ENCODE measurements at regions not wholly inside any gene's neighbourhood (a gene's known extent, or its start where the extent isn't known, plus 50 kb on each side); places are given as distances from the start of the nearest gene placed in this dataset.

DNA sequence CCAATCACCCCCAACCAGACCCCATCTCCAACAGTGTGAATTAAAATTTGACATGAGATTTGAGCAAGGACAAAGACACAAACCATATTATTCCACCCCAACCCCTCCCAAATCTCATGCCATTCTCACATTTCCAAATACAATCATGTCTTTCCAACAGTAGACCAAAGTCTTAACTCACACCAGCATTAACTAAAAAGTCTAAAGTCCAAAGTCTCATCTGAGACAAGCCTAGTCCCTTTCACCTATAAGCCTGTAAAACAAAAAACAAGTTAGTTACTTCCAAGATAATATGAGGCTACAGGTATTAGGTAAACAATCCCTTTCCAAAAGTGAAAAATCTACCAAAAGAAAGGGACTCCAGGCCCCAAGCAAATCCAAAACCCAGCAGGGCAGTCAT is 140.6 kb upstream of the NR4A3 start:
- no peaks in the 10 kb centered on the region for H3F3A ChIP-seq (ENCODE audit: low read length, unreplicated experiment)
- no peaks in the 10 kb centered on the region for H3K79me2 ChIP-seq (ENCODE audit: low read length)
- ATAC-seq, result no peak
- no peaks in the 10 kb centered on the region for H3K9me2 ChIP-seq (replicated peaks; ENCODE audit: low read length)
- no peaks in the 10 kb centered on the region for H4K20me1 ChIP-seq (ENCODE audit: low read length)
- TF ChIP-seq, protein P1, sequence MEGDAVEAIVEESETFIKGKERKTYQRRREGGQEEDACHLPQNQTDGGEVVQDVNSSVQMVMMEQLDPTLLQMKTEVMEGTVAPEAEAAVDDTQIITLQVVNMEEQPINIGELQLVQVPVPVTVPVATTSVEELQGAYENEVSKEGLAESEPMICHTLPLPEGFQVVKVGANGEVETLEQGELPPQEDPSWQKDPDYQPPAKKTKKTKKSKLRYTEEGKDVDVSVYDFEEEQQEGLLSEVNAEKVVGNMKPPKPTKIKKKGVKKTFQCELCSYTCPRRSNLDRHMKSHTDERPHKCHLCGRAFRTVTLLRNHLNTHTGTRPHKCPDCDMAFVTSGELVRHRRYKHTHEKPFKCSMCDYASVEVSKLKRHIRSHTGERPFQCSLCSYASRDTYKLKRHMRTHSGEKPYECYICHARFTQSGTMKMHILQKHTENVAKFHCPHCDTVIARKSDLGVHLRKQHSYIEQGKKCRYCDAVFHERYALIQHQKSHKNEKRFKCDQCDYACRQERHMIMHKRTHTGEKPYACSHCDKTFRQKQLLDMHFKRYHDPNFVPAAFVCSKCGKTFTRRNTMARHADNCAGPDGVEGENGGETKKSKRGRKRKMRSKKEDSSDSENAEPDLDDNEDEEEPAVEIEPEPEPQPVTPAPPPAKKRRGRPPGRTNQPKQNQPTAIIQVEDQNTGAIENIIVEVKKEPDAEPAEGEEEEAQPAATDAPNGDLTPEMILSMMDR (conservative IDR thresholded peaks at IDR 0.05; ENCODE audit: low read depth, low read length), result no peak
- TF ChIP-seq EZH2 (IDR thresholded peaks at IDR 0.05; ENCODE audit: low read length, unreplicated experiment), result no peak
- no peak for TF ChIP-seq EZH2phosphoT487 (IDR thresholded peaks at IDR 0.05; ENCODE audit: borderline replicate concordance, low read length)
- no peak overlapping the region for H2AFZ ChIP-seq (ENCODE audit: low read length)
- no peaks in the 10 kb centered on the region for H3K27me3 ChIP-seq (ENCODE audit: low read length)
- POLR2A ChIA-PET (ENCODE audit: unreplicated experiment), result no interaction called here
- CTCF ChIA-PET, result no interaction called here
- H3K36me3 ChIP-seq (ENCODE audit: low read depth, low read length), result no peaks in the 10 kb centered on the region
- H3K4me3 ChIP-seq (ENCODE audit: low read length), result no peak overlapping the region
- DNase-seq, result no peak
- BruUV-seq (replicated peaks), result no TSS peak
- H3K4me1 ChIP-seq (ENCODE audit: insufficient read depth, low read length), result no peaks in the 10 kb centered on the region
- no peak overlapping the region for H3K27ac ChIP-seq (ENCODE audit: low read length)
- intact Hi-C loops (cut with micrococcal nuclease), result no loop called here
- no peak overlapping the region for H3K4me2 ChIP-seq (ENCODE audit: low read length)
- H3K9ac ChIP-seq (ENCODE audit: low read length), result no peak overlapping the region
- no peaks in the 10 kb centered on the region for H3K9me3 ChIP-seq (ENCODE audit: low read length)

DNA sequence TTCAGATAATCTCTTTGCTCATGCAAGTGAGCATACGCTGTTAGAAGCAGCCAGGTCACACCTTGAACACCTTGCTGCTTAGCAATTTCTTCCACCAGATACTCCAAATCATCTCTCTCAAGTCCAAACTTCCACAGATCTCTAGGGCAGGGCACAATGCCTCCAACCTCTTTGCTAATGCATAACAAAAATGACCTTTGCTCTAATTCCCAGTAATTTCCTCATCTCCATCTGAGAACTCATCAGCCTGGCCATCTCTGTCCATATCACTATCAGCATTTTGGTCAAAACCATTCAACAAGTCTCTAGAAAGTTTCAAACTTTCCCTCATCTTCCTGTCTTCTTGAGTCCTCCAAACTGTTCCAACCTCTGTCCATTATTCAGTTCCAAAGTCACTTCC is 139.3 kb upstream of the NR4A3 start:
- Histone ChIP-seq H3K79me2 (ENCODE audit: low read length) (no peaks in the 10 kb centered on the region), H3K27ac (ENCODE audit: low read length) (no peak overlapping the region), H3K4me1 (ENCODE audit: insufficient read depth, low read length) (no peaks in the 10 kb centered on the region), H4K20me1 (ENCODE audit: low read length) (no peaks in the 10 kb centered on the region), H3K9me2 (replicated peaks; ENCODE audit: low read length) (no peaks in the 10 kb centered on the region), H3K4me3 (ENCODE audit: low read length) (no peak overlapping the region), H3K9ac (ENCODE audit: low read length) (no peak overlapping the region), H3K4me2 (ENCODE audit: low read length) (no peak overlapping the region), H2AFZ (ENCODE audit: low read length) (no peak overlapping the region), H3K36me3 (ENCODE audit: low read depth, low read length) (no peaks in the 10 kb centered on the region), H3K9me3 (ENCODE audit: low read length) (no peaks in the 10 kb centered on the region), H3K27me3 (ENCODE audit: low read length) (no peaks in the 10 kb centered on the region), H3F3A (ENCODE audit: low read length, unreplicated experiment) (no peaks in the 10 kb centered on the region)
- TF ChIP-seq EZH2 (IDR thresholded peaks at IDR 0.05; ENCODE audit: low read length, unreplicated experiment) (no peak), EZH2phosphoT487 (IDR thresholded peaks at IDR 0.05; ENCODE audit: borderline replicate concordance, low read length) (no peak)
- TF ChIP-seq, protein P1 (conservative IDR thresholded peaks at IDR 0.05; ENCODE audit: low read depth, low read length), result no peak
- BruUV-seq (replicated peaks), result no TSS peak
- intact Hi-C loops (cut with micrococcal nuclease), result no loop called here
- DNase-seq (no peak), ATAC-seq (no peak)
- CTCF ChIA-PET, result no interaction called here
- POLR2A ChIA-PET (ENCODE audit: unreplicated experiment), result no interaction called here

DNA sequence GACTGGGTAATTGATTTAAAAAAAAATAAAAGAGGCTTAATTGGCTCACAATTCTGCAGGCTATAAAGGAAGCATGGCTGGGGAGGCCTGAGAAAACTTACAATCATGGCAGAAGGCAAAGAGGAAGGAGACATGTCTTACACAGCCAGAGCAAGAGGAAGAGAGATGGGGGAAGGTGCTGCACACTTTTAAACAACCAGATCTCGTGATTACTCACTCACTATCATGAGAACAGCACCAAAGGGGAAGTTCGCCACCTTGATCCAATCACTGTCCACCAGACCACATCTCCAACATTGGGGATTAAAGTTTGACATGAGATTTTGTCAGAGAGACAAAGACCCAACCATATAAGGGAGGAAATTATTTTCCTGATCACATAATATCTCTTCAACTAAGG is 138.8 kb upstream of the NR4A3 start:
- Histone ChIP-seq H3K36me3 (ENCODE audit: low read depth, low read length) (no peaks in the 10 kb centered on the region), H3K9ac (ENCODE audit: low read length) (no peak overlapping the region), H3K27ac (ENCODE audit: low read length) (no peak overlapping the region), H3K4me1 (ENCODE audit: insufficient read depth, low read length) (no peaks in the 10 kb centered on the region), H2AFZ (ENCODE audit: low read length) (no peak overlapping the region), H3K9me3 (ENCODE audit: low read length) (no peaks in the 10 kb centered on the region), H3K4me2 (ENCODE audit: low read length) (no peak overlapping the region), H3K4me3 (ENCODE audit: low read length) (no peak overlapping the region), H3K27me3 (ENCODE audit: low read length) (no peaks in the 10 kb centered on the region), H3K9me2 (replicated peaks; ENCODE audit: low read length) (no peaks in the 10 kb centered on the region), H3K79me2 (ENCODE audit: low read length) (no peaks in the 10 kb centered on the region), H4K20me1 (ENCODE audit: low read length) (no peaks in the 10 kb centered on the region), H3F3A (ENCODE audit: low read length, unreplicated experiment) (no peaks in the 10 kb centered on the region)
- intact Hi-C loops (cut with micrococcal nuclease), result no loop called here
- DNase-seq (no peak), ATAC-seq (no peak)
- CTCF ChIA-PET, result no interaction called here
- TF ChIP-seq, protein P1 (conservative IDR thresholded peaks at IDR 0.05; ENCODE audit: low read depth, low read length), result no peak
- TF ChIP-seq EZH2phosphoT487 (IDR thresholded peaks at IDR 0.05; ENCODE audit: borderline replicate concordance, low read length) (no peak), EZH2 (IDR thresholded peaks at IDR 0.05; ENCODE audit: low read length, unreplicated experiment) (no peak)
- BruUV-seq (replicated peaks), result no TSS peak
- POLR2A ChIA-PET (ENCODE audit: unreplicated experiment), result no interaction called here

Measured in PC-3 (cell line).